Sigmoid colon (tissue), 4 donors: ENCODE measurements at regions not wholly inside any gene's neighbourhood (a gene's known extent, or its start where the extent isn't known, plus 50 kb on each side); places are given as distances from the start of the nearest gene placed in this dataset.

Source experiments
- EP300 ChIP-seq, 4 donors: sonication (generic); formaldehyde crosslinking; IDR thresholded peaks; one replicate each; pipeline ENCODE4 v1.6.1; 2017; ENCODE audit warnings: antibody characterized with exemption in 4 of 4
- POLR2A ChIP-seq, 2 donors: fragments of 450-650 bp; IDR thresholded peaks; one replicate each; pipeline ENCODE4 v1.6.1; 2016; ENCODE audit warnings: antibody characterized with exemption in 2 of 2, mild to moderate bottlenecking in 2 of 2, moderate library complexity in 2 of 2
- POLR2AphosphoS5 ChIP-seq, 4 donors: sonication (generic); formaldehyde crosslinking; IDR thresholded peaks; one replicate each; pipeline ENCODE4 v1.6.1; 2017; ENCODE audit warnings: antibody characterized with exemption in 4 of 4
- TF ChIP-seq, protein P1 (sequence below), 4 experiments: fragments of 450-650 bp in 3 of 4; fragments of 200-600 bp in 1 of 4; IDR thresholded peaks; one replicate each; pipeline ENCODE4 v1.5.1; 2016 to 2019; ENCODE audit warnings: antibody characterized with exemption in 4 of 4, mild to moderate bottlenecking in 3 of 4, moderate library complexity in 2 of 4

DNA sequence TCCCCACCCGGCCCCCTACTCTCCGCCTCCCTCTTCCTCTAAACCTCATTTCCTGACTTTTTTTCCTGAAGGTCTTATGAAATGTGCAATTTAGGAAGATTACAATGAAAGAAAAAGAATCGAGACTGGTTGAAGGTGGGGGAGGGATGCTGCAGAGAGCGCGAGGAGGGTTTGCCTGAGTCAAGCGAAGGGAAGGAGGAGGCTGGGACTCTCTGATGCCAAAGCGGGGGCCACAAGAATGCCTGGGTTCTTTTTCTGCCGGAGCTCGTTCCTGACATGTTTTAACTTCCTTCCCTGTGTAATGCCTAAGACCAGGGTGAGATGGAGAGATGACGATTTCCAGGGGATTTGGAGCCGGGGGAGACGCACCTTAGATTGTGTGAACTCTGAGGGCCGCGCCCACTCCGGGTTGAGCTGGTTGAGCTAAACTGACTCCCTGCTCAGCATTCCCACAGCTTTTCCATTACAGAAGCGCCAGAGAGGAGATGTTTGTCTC is 270.5 kb upstream of the SORL1-AS1 start:
- TF ChIP-seq, protein P1, sequence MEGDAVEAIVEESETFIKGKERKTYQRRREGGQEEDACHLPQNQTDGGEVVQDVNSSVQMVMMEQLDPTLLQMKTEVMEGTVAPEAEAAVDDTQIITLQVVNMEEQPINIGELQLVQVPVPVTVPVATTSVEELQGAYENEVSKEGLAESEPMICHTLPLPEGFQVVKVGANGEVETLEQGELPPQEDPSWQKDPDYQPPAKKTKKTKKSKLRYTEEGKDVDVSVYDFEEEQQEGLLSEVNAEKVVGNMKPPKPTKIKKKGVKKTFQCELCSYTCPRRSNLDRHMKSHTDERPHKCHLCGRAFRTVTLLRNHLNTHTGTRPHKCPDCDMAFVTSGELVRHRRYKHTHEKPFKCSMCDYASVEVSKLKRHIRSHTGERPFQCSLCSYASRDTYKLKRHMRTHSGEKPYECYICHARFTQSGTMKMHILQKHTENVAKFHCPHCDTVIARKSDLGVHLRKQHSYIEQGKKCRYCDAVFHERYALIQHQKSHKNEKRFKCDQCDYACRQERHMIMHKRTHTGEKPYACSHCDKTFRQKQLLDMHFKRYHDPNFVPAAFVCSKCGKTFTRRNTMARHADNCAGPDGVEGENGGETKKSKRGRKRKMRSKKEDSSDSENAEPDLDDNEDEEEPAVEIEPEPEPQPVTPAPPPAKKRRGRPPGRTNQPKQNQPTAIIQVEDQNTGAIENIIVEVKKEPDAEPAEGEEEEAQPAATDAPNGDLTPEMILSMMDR (IDR thresholded peaks at IDR 0.05), result no peak
- TF ChIP-seq POLR2A (IDR thresholded peaks at IDR 0.05), result no peak
- TF ChIP-seq EP300 (IDR thresholded peaks at IDR 0.05), result no peak
- no peak for TF ChIP-seq POLR2AphosphoS5 (IDR thresholded peaks at IDR 0.05)
